IMR-90 (cell line): ENCODE measurements at regions not wholly inside any gene's neighbourhood (a gene's known extent, or its start where the extent isn't known, plus 50 kb on each side); places are given as distances from the start of the nearest gene placed in this dataset.

Source experiments
- ATAC-seq: fragments of 200-7000 bp; cut with Tn5 transposase; 2 replicates; pipeline ENCODE4 v1.9.1; 2020; ENCODE audit warnings: low read depth, mild to moderate bottlenecking, moderate library complexity
- BruUV-seq: library from RNA; stranded (reverse); fragments of 400-500 nt; replicated peaks from 2 replicates; lab custom pipeline; 2021; lab: Mats Ljungman, UMichigan
- CTCF ChIA-PET: fragments of 300-600 bp; formaldehyde crosslinking; extraction: SDS; loops from one replicate; lab custom pipeline; 2021; ENCODE audit warnings: antibody characterized with exemption; lab: Yijun Ruan, JAX
- POLR2A ChIA-PET: fragments of 300-600 bp; sonication (Branson Sonifier 250); formaldehyde crosslinking; loops from one replicate; lab custom pipeline; 2022; ENCODE audit warnings: antibody characterized with exemption; ENCODE audit not compliant: unreplicated experiment; lab: Charles Lee
- DNase-seq: peaks from one replicate; pipeline ENCODE4 v3.0.0; 2013
- H2AFZ ChIP-seq: replicated peaks from 2 replicates; pipeline ENCODE3; 2013; ENCODE audit warnings: low read length, mild to moderate bottlenecking; ENCODE audit not compliant: poor library complexity
- H2AK5ac ChIP-seq: 2 replicates; pipeline ENCODE4 v1.6.1; 2013; ENCODE audit warnings: low read depth, low read length, inconsistent platforms
- H2AK9ac ChIP-seq: replicated peaks from 2 replicates; pipeline ENCODE3; 2013; ENCODE audit warnings: mild to moderate bottlenecking, low read depth, low read length, moderate library complexity; ENCODE audit not compliant: poor library complexity
- H2BK120ac ChIP-seq: 2 replicates; pipeline ENCODE4 v1.6.1; 2013; ENCODE audit warnings: low read depth, low read length, inconsistent platforms
- H2BK15ac ChIP-seq: 3 replicates; pipeline ENCODE4 v1.6.1; 2013; ENCODE audit warnings: low read depth, low read length, inconsistent platforms
- H2BK20ac ChIP-seq: 2 replicates; pipeline ENCODE4 v1.6.1; 2013; ENCODE audit warnings: low read depth, mild to moderate bottlenecking, inconsistent platforms, low read length, moderate library complexity
- H2BK5ac ChIP-seq: 2 replicates; pipeline ENCODE4 v1.6.1; 2013; ENCODE audit warnings: mild to moderate bottlenecking, low read depth, low read length, inconsistent platforms; ENCODE audit not compliant: poor library complexity, severe bottlenecking
- H3K14ac ChIP-seq: replicated peaks from 2 replicates; pipeline ENCODE4 v1.6.1; 2013; ENCODE audit warnings: low read depth, low read length, inconsistent platforms
- H3K18ac ChIP-seq: 2 replicates; pipeline ENCODE4 v1.6.1; 2013; ENCODE audit warnings: low read depth, low read length, control low read depth
- H3K23ac ChIP-seq: 2 replicates; pipeline ENCODE4 v1.6.1; 2013; ENCODE audit warnings: low read depth, low read length, inconsistent platforms
- H3K27ac ChIP-seq: 2 replicates; pipeline ENCODE4 v1.5.1; 2013; ENCODE audit warnings: mild to moderate bottlenecking, control low read depth, low read length; ENCODE audit not compliant: insufficient read depth
- H3K27me3 ChIP-seq: 2 replicates; pipeline ENCODE4 v1.6.1; 2013; ENCODE audit warnings: low read length; ENCODE audit not compliant: control insufficient read depth, insufficient read depth
- H3K36me3 ChIP-seq: 2 replicates; pipeline ENCODE4 v1.6.1; 2013; ENCODE audit warnings: low read length, mixed read lengths; ENCODE audit not compliant: control insufficient read depth, insufficient read depth
- H3K4ac ChIP-seq: 2 replicates; pipeline ENCODE4 v1.6.1; 2013; ENCODE audit warnings: low read depth, low read length, inconsistent platforms
- H3K4me1 ChIP-seq: 2 replicates; pipeline ENCODE4 v1.6.1; 2013; ENCODE audit warnings: low read length, mixed read lengths; ENCODE audit not compliant: control insufficient read depth, insufficient read depth
- H3K4me2 ChIP-seq: 2 replicates; pipeline ENCODE4 v1.6.1; 2013; ENCODE audit warnings: low read depth, mild to moderate bottlenecking, control low read depth, low read length, moderate library complexity
- H3K4me3 ChIP-seq: 2 replicates; pipeline ENCODE4 v1.5.1; 2013; ENCODE audit warnings: low read depth, mild to moderate bottlenecking, control low read depth, low read length, moderate library complexity; ENCODE audit not compliant: insufficient read depth
- H3K56ac ChIP-seq: 2 replicates; pipeline ENCODE4 v1.6.1; 2013; ENCODE audit warnings: low read length, inconsistent platforms; ENCODE audit not compliant: insufficient read depth; ENCODE audit errors: extremely low read depth
- H3K79me1 ChIP-seq, 2 experiments: 2 replicates each; pipeline ENCODE4 v1.6.1; 2013; ENCODE audit warnings: low read length in 2 of 2, inconsistent platforms in 1 of 2, low read depth in 1 of 2
- H3K9ac ChIP-seq: 2 replicates; pipeline ENCODE4 v1.6.1; 2013; ENCODE audit warnings: low read depth, low read length, control low read depth
- H3K9me1 ChIP-seq: 2 replicates; pipeline ENCODE4 v1.6.1; 2013; ENCODE audit warnings: low read length, inconsistent platforms; ENCODE audit not compliant: insufficient read depth
- H3K9me3 ChIP-seq: 2 replicates; pipeline ENCODE4 v1.6.1; 2013; ENCODE audit warnings: low read length; ENCODE audit not compliant: control insufficient read depth, insufficient read depth
- H4K20me1 ChIP-seq: 2 replicates; pipeline ENCODE4 v1.6.1; 2013; ENCODE audit warnings: low read length, inconsistent platforms; ENCODE audit not compliant: insufficient read depth
- H4K5ac ChIP-seq: 2 replicates; pipeline ENCODE4 v1.6.1; 2013; ENCODE audit warnings: mild to moderate bottlenecking, low read depth, low read length, control low read depth
- H4K8ac ChIP-seq, 2 experiments: 2 replicates each; pipeline ENCODE4 v1.6.1; 2013; ENCODE audit warnings: low read depth in 2 of 2, low read length in 2 of 2, control low read depth in 1 of 2, inconsistent platforms in 1 of 2
- H4K91ac ChIP-seq: 2 replicates; pipeline ENCODE4 v1.6.1; 2013; ENCODE audit warnings: low read depth, low read length, inconsistent platforms; ENCODE audit not compliant: insufficient read depth
- CEBPB ChIP-seq: IDR thresholded peaks from 2 replicates; pipeline ENCODE4 v1.6.1; 2012; ENCODE audit warnings: low read depth, low read length, improper control_type of control experiment
- FOS ChIP-seq: fragments of 150-350 bp; IDR thresholded peaks from 2 replicates; pipeline ENCODE4 v1.6.1; 2016; ENCODE audit warnings: low read depth, low read length
- MAFK ChIP-seq: IDR thresholded peaks from 2 replicates; pipeline ENCODE4 v1.6.1; 2012; ENCODE audit warnings: low read depth, low read length, improper control_type of control experiment
- NFE2L2 ChIP-seq: fragments of 150-350 bp; IDR thresholded peaks from 2 replicates; pipeline ENCODE4 v1.6.1; 2016; ENCODE audit warnings: low read depth, mild to moderate bottlenecking, low read length
- POLR2A ChIP-seq: IDR thresholded peaks from 2 replicates; pipeline ENCODE4 v1.6.1; 2012; ENCODE audit warnings: mild to moderate bottlenecking, low read depth, low read length
- RFX5 ChIP-seq: IDR thresholded peaks from 2 replicates; pipeline ENCODE4 v1.8.0; 2012; ENCODE audit warnings: low read depth, mild to moderate bottlenecking, low read length, moderate library complexity
- WGBS, 2 experiments: methylation state at CpG; one replicate each; pipeline versions ENCODE4 v1.1.5 to v1.1.7; 2013; ENCODE audit warnings: missing lambda C conversion rate in 2 of 2; ENCODE audit not compliant: insufficient read length in 1 of 2; ENCODE audit errors: extremely low coverage in 2 of 2; 5-methylcytosine and 5-hydroxymethylcytosine counted together
- dilution Hi-C: fragments of 300-500 bp; cut with HindIII; formaldehyde crosslinking; loops from one replicate; pipeline ENCODE4 v1.14.3; 2018; ENCODE audit warnings: low sequenced_read_pairs; ENCODE audit not compliant: unreplicated experiment
- in situ Hi-C: fragments of 300-500 bp; cut with MboI; formaldehyde crosslinking; loops from 3 replicates; pipeline ENCODE4 v1.14.3; 2019; ENCODE audit warnings: low sequenced_read_pairs, inconsistent platforms, mixed read lengths
- intact Hi-C: fragments of 100-400 bp; cut with micrococcal nuclease; formaldehyde crosslinking; loops from 2 replicates; pipeline ENCODE4 v1.10.0; 2022
- TF ChIP-seq, protein P1 (sequence below): fragments of 150-350 bp; IDR thresholded peaks from 2 replicates; pipeline ENCODE4 v1.6.1; 2016; ENCODE audit warnings: low read depth, mild to moderate bottlenecking, low read length, moderate library complexity, borderline replicate concordance

DNA sequence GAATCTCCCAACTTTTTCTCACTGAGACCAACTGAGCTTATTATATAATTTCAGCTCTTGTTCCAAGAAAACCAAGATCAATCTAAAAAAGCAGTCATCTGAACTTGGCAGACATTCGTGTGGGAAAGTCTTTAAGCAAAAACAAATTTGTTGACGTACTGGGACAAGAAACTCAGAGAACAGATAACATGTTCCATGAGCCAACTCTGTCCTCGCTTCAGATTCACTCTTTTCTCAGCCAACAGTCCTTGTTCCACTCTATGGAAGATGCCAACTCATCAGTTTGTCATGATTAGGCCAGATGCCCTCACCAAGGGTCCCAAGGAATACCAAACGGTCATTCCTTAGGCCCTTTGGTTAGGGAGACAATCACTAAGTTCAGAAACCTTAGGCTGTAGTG, 224.2 kb upstream of the CTAGE1 start:
- Histone ChIP-seq H4K91ac (peak overlapping the region; percentile 44; the same call in 1 of the 2 replicates), H3K56ac (no peak overlapping the region), H3K27me3 (no peaks in the 10 kb centered on the region), H3K9me3 (no peaks in the 10 kb centered on the region; the same call in 1 of the 2 replicates), H3K4me2 (no peak overlapping the region), H2BK20ac (no peak overlapping the region), H2BK5ac (no peak overlapping the region), H3K18ac (peak overlapping the region; percentile 4; the same call in 1 of the 2 replicates), H3K4me1 (peaks cover 10% of the 10 kb centered on the region), H2BK15ac (no peak overlapping the region), H3K4me3 (no peak overlapping the region), H3K79me1 (no peaks in the 10 kb centered on the region), H2BK120ac (no peak overlapping the region), H2AK5ac (peak overlapping the region; percentile 38; the same call in 1 of the 2 replicates), H3K4ac (no peak overlapping the region), H3K9ac (no peak overlapping the region), H4K8ac (no peak overlapping the region), H4K5ac (no peak overlapping the region), H2AK9ac (no peak overlapping the region), H3K27ac (no peak overlapping the region), H3K14ac (no peak overlapping the region), H3K9me1 (peaks cover 5% of the 10 kb centered on the region; the same call in 1 of the 2 replicates), H3K23ac (no peak overlapping the region), H3K36me3 (no peaks in the 10 kb centered on the region), H2AFZ (no peak overlapping the region), H4K20me1 (no peaks in the 10 kb centered on the region)
- CTCF ChIA-PET = interaction anchor here (0.6 kb wide), 1 partner anchor 298 kb away, joined by 3 read pairs; no protein-coding TSS in a partner anchor
- dilution Hi-C loops (no loop called here), in situ Hi-C loops (no loop called here), intact Hi-C loops (no loop called here)
- POLR2A ChIA-PET = no interaction called here
- no TSS peak for BruUV-seq
- DNase-seq = no peak
- ATAC-seq = no peak
- 100% methylated on average over 2 of the region's 4 CpGs; no CpG with 5 or more reads in 1 of the 2 experiments for WGBS, 2 experiments
- TF ChIP-seq POLR2A (no peak), NFE2L2 (no peak), FOS (no peak), CEBPB (no peak), RFX5 (no peak), MAFK (peak; percentile 47; the same call in 1 of the 2 replicates)
- TF ChIP-seq, protein P1, sequence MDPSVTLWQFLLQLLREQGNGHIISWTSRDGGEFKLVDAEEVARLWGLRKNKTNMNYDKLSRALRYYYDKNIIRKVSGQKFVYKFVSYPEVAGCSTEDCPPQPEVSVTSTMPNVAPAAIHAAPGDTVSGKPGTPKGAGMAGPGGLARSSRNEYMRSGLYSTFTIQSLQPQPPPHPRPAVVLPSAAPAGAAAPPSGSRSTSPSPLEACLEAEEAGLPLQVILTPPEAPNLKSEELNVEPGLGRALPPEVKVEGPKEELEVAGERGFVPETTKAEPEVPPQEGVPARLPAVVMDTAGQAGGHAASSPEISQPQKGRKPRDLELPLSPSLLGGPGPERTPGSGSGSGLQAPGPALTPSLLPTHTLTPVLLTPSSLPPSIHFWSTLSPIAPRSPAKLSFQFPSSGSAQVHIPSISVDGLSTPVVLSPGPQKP = no peak
